ENCODE measurements at regions not wholly inside any gene's neighbourhood (a gene's known extent, or its start where the extent isn't known, plus 50 kb on each side); places are given as distances from the start of the nearest gene placed in this dataset.

DNA sequence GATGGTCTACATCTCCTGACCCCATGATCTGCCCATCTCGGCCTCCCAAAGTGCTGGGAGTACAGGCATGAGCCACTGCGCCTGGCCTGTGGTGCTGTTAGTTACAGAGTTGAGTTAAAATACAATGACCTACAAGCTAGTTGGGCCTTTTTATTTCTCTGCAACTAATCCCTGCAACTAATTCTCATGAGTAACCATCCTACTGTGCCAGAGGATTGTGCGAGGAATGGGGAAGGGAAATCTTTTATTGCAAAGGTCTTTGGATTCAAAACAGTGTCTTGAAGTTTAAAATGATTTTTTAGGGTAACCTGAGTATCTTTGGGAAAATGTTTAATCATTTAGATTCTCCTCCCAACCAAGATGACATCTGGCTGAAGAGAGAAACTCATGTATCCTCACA is 88.8 kb upstream of the RMDN2 start:
- TF ChIP-seq TAF1 (IDR thresholded peaks at IDR 0.05; ENCODE audit: borderline replicate concordance, low read depth, low read length) = no peak
- no peak for TF ChIP-seq POLR2A (IDR thresholded peaks at IDR 0.05; ENCODE audit: low read depth, low read length)
- no peak for TF ChIP-seq POLR2AphosphoS5 (IDR thresholded peaks at IDR 0.05; ENCODE audit: low read depth, low read length)

All from GM12892 (cell line).